HL-60 (cell line): ENCODE measurements at regions not wholly inside any gene's neighbourhood (a gene's known extent, or its start where the extent isn't known, plus 50 kb on each side); places are given as distances from the start of the nearest gene placed in this dataset.

ENCODE experiments used
- DNase-seq, 2 experiments: peaks; one replicate each; pipeline ENCODE4 v3.0.0-alpha.2; 2010 to 2020; ENCODE audit warnings: low read depth in 1 of 2, low spot score in 1 of 2
- H3K27ac ChIP-seq: fragments of 250-450 bp; sonication (Bioruptor Pico); replicated peaks from 2 replicates; pipeline ENCODE4 v1.5.1; 2020; ENCODE audit warnings: mild to moderate bottlenecking, moderate library complexity
- H3K27me3 ChIP-seq: fragments of 250-450 bp; sonication (Bioruptor Pico); 2 replicates; pipeline ENCODE4 v1.5.1; 2021; ENCODE audit warnings: mild to moderate bottlenecking, moderate library complexity; ENCODE audit not compliant: insufficient read depth, poor library complexity, severe bottlenecking
- H3K4me3 ChIP-seq: replicated peaks from 2 replicates; pipeline ENCODE4 v1.5.1; 2011; ENCODE audit warnings: mild to moderate bottlenecking, control low read depth, low read length; ENCODE audit not compliant: insufficient read depth
- CTCF ChIP-seq: IDR thresholded peaks from one replicate; pipeline ENCODE4 v1.5.1; 2011; ENCODE audit warnings: low read length, control low read depth, inconsistent platforms; ENCODE audit not compliant: insufficient read depth
- GABPA ChIP-seq: IDR thresholded peaks from 2 replicates; pipeline ENCODE4 v1.6.1; 2012; ENCODE audit warnings: low read depth
- POLR2AphosphoS5 ChIP-seq: IDR thresholded peaks from 2 replicates; pipeline ENCODE4 v1.6.1; 2012; ENCODE audit warnings: low read depth
- REST ChIP-seq: IDR thresholded peaks from 2 replicates; pipeline ENCODE4 v1.6.1; 2012; ENCODE audit warnings: low read depth; ENCODE audit not compliant: insufficient replicate concordance
- SPI1 ChIP-seq: IDR thresholded peaks from 2 replicates; pipeline ENCODE4 v1.6.1; 2012; ENCODE audit warnings: low read depth, mild to moderate bottlenecking, borderline replicate concordance

- no peak for DNase-seq
- Histone ChIP-seq H3K27ac (no peak overlapping the region), H3K27me3 (no peaks in the 10 kb centered on the region), H3K4me3 (no peak overlapping the region)
- TF ChIP-seq SPI1 (no peak), POLR2AphosphoS5 (no peak), GABPA (no peak), REST (no peak), CTCF (no peak)
Observed at GRCh38 chr2:53174539-53174938, 593.1 kb upstream of the CHAC2 start.

DNA sequence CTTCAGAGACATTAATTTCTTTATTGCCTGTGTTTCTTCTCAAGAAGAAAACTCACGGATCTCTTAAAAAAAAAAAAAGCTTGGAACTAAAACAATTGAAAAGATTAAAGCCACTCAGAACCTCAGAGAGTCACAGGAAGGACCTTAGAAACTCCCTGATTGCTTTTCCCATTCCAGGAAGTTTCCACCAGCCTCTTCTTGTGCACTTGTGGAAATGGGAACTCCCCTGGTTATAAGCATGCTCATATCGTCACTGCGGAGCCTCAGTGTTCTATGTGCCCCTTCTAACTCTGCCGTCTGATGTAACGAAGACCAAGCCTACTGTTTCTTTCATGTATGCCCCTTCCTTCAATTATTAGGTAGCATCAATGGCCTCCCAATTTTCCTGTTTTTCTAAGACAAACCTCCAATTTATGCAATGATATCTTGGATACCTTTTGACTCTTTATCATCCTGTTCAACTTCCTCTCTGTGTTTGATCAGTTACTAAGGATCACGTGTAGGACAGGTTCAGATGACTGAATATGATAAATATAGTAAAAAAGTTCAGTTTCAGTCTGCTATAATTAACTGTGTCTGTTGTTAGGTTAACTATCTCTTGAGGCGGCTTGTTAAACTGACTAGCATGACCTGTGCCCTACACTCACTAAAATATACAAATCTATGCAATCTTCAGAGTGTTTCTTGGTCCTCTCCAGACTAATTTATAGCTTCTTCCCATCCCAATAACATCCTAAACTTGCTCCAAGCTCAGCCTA lies 593.7 kb upstream of the CHAC2 start:
- no peak overlapping the region for H3K4me3 ChIP-seq
- no peak overlapping the region for H3K27ac ChIP-seq
- TF ChIP-seq REST (no peak), POLR2AphosphoS5 (no peak), SPI1 (no peak), CTCF (no peak), GABPA (no peak)
- no peaks in the 10 kb centered on the region for H3K27me3 ChIP-seq
- DNase-seq: no peak

DNA sequence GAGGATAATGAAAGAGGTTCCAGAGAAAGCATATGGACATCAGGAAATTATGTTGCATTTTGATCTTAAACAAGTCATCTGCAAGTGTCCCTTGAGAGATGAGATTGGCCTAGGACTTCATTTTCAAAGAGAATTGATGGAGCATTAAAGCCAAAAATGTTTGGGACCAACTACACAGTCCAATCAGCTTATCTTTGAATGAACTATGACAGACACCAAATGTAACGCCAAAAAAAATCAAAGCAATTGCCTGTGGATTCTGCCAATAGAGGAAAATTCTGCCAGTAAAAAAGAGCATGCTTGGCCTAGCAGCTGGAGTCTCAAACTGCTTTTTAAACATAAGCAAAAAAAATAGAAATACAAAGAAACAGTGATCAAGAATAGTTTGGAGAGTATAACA lies 594.5 kb upstream of the CHAC2 start:
- H3K27me3 ChIP-seq: no peaks in the 10 kb centered on the region
- no peak for DNase-seq
- H3K27ac ChIP-seq: no peak overlapping the region
- TF ChIP-seq CTCF: no peak
- TF ChIP-seq SPI1: no peak
- no peak for TF ChIP-seq REST
- TF ChIP-seq POLR2AphosphoS5: no peak
- no peak for TF ChIP-seq GABPA
- H3K4me3 ChIP-seq: no peak overlapping the region
